Osteocyte (in vitro differentiated cells): ENCODE measurements at regions not wholly inside any gene's neighbourhood (a gene's known extent, or its start where the extent isn't known, plus 50 kb on each side); places are given as distances from the start of the nearest gene placed in this dataset.

ENCODE experiments used
- DNase-seq: peaks from one replicate; pipeline ENCODE4 v3.0.0; 2021; ENCODE audit warnings: mixed read lengths; ENCODE audit not compliant: unreplicated experiment; ENCODE audit errors: extremely low spot score
- H3K27ac Mint-ChIP-seq: one replicate; pipeline ENCODE4 v1.8.0; 2021; ENCODE audit warnings: mild to moderate bottlenecking, mixed read lengths; ENCODE audit not compliant: unreplicated experiment
- H3K27me3 Mint-ChIP-seq: one replicate; pipeline ENCODE4 v1.8.0; 2021; ENCODE audit warnings: mixed read lengths; ENCODE audit not compliant: unreplicated experiment
- H3K36me3 Mint-ChIP-seq: one replicate; pipeline ENCODE4 v1.8.0; 2021; ENCODE audit warnings: mixed read lengths; ENCODE audit not compliant: unreplicated experiment
- H3K4me1 Mint-ChIP-seq: one replicate; pipeline ENCODE4 v1.8.0; 2021; ENCODE audit warnings: mixed read lengths; ENCODE audit not compliant: unreplicated experiment
- H3K4me3 Mint-ChIP-seq: one replicate; pipeline ENCODE4 v1.8.0; 2021; ENCODE audit warnings: mild to moderate bottlenecking, moderate library complexity, mixed read lengths; ENCODE audit not compliant: unreplicated experiment
- H3K9me3 Mint-ChIP-seq: one replicate; pipeline ENCODE4 v1.8.0; 2021; ENCODE audit warnings: mixed read lengths; ENCODE audit not compliant: unreplicated experiment
- CTCF ChIP-seq: fragments of 200-600 bp; sonication (generic); IDR thresholded peaks from 2 replicates; pipeline ENCODE4 v1.5.0; 2021; ENCODE audit warnings: antibody characterized with exemption, mild to moderate bottlenecking, moderate library complexity

- H3K27me3 Mint-ChIP-seq = no peaks in the 10 kb centered on the region
- no peak for TF ChIP-seq CTCF
- H3K36me3 Mint-ChIP-seq = no peaks in the 10 kb centered on the region
- H3K4me1 Mint-ChIP-seq = no peaks in the 10 kb centered on the region
- no peak for DNase-seq
- H3K9me3 Mint-ChIP-seq = no peaks in the 10 kb centered on the region
- H3K27ac Mint-ChIP-seq = no peak overlapping the region
- H3K4me3 Mint-ChIP-seq = no peak overlapping the region
These were observed 536.3 kb downstream of the NTRK3 start for GRCh38 chr15:87720235-87720634.

GRCh38 chr15:87716422-87716821, 540.1 kb downstream of the NTRK3 start:
- no peaks in the 10 kb centered on the region for H3K4me1 Mint-ChIP-seq
- no peaks in the 10 kb centered on the region for H3K36me3 Mint-ChIP-seq
- DNase-seq = no peak
- H3K9me3 Mint-ChIP-seq = no peaks in the 10 kb centered on the region
- no peak overlapping the region for H3K4me3 Mint-ChIP-seq
- H3K27ac Mint-ChIP-seq = no peak overlapping the region
- peaks cover 3% of the 10 kb centered on the region for H3K27me3 Mint-ChIP-seq
- TF ChIP-seq CTCF = no peak

- Mint-ChIP-seq H3K36me3 (no peaks in the 10 kb centered on the region), H3K4me3 (no peak overlapping the region), H3K27ac (no peak overlapping the region), H3K27me3 (peaks cover 6% of the 10 kb centered on the region), H3K4me1 (no peaks in the 10 kb centered on the region), H3K9me3 (no peaks in the 10 kb centered on the region)
- TF ChIP-seq CTCF = no peak
- DNase-seq = no peak
These were observed 541.3 kb downstream of the NTRK3 start for GRCh38 chr15:87715252-87715651.

GRCh38 chr15:87713475-87713879, 543.1 kb downstream of the NTRK3 start:
- peaks cover 6% of the 10 kb centered on the region for H3K27me3 Mint-ChIP-seq
- H3K36me3 Mint-ChIP-seq = no peaks in the 10 kb centered on the region

GRCh38 chr15:87712211-87712610, 544.3 kb downstream of the NTRK3 start:
- H3K36me3 Mint-ChIP-seq = no peaks in the 10 kb centered on the region
- H3K27me3 Mint-ChIP-seq = peaks cover 6% of the 10 kb centered on the region

More at GRCh38 chr15:87713475-87713879, 543.1 kb downstream of the NTRK3 start:
- no peak for DNase-seq
- TF ChIP-seq CTCF = no peak
- H3K27ac Mint-ChIP-seq = no peak overlapping the region
- H3K4me1 Mint-ChIP-seq = no peaks in the 10 kb centered on the region
- no peaks in the 10 kb centered on the region for H3K9me3 Mint-ChIP-seq
- H3K4me3 Mint-ChIP-seq = no peak overlapping the region

More at GRCh38 chr15:87712211-87712610, 544.3 kb downstream of the NTRK3 start:
- Mint-ChIP-seq H3K4me1 (no peaks in the 10 kb centered on the region), H3K4me3 (no peak overlapping the region), H3K9me3 (no peaks in the 10 kb centered on the region), H3K27ac (no peak overlapping the region)
- DNase-seq = no peak
- TF ChIP-seq CTCF = no peak
